Panc1 (cell line): ENCODE measurements at regions not wholly inside any gene's neighbourhood (a gene's known extent, or its start where the extent isn't known, plus 50 kb on each side); places are given as distances from the start of the nearest gene placed in this dataset.

Experiments used
- CTCF ChIP-seq: fragments of 450-650 bp; IDR thresholded peaks from 2 replicates; pipeline ENCODE4 v1.5.1; 2017; ENCODE audit warnings: mild to moderate bottlenecking
- SIN3A ChIP-seq: IDR thresholded peaks from 2 replicates; pipeline ENCODE4 v1.6.1; 2012; ENCODE audit warnings: low read depth, mild to moderate bottlenecking, low read length, moderate library complexity, borderline replicate concordance; ENCODE audit not compliant: insufficient read depth

GRCh38 chr3:11720917-11721411 lies 77.2 kb upstream of the VGLL4 start:
- TF ChIP-seq SIN3A, result no peak
- TF ChIP-seq CTCF, result no peak
